Fibroblast of gingiva (primary cell): ENCODE measurements at regions not wholly inside any gene's neighbourhood (a gene's known extent, or its start where the extent isn't known, plus 50 kb on each side); places are given as distances from the start of the nearest gene placed in this dataset.
"Not testable (repeated sequence)": the region's sequence is repeated elsewhere in the genome, so short reads cannot be mapped to it uniquely, and the experiment has no call there.

ENCODE experiments used
- DNase-seq: peaks from one replicate; pipeline ENCODE4 v3.0.0-alpha.2; 2011; ENCODE audit warnings: low read depth

- no peak for DNase-seq
Measured at GRCh38 chr2:2739231-2739795, 408.2 kb upstream of the MYT1L start.

- no peak for DNase-seq
Measured at GRCh38 chr2:2738684-2739083, 407.6 kb upstream of the MYT1L start.

GRCh38 chr2:2738276-2738675 lies 407.2 kb upstream of the MYT1L start:
- DNase-seq = no peak

GRCh38 chr2:2735041-2735440 lies 404.0 kb upstream of the MYT1L start:
- no peak for DNase-seq

- no peak for DNase-seq
Measured at GRCh38 chr2:2734308-2734707, 403.2 kb upstream of the MYT1L start.

GRCh38 chr2:2733818-2734217 lies 402.7 kb upstream of the MYT1L start:
- DNase-seq = no peak

- DNase-seq = no peak
Measured at GRCh38 chr2:2732331-2733119, 401.4 kb upstream of the MYT1L start.

GRCh38 chr2:2731816-2732284 lies 400.8 kb upstream of the MYT1L start:
- DNase-seq = no peak

- no peak for DNase-seq
Measured at GRCh38 chr2:2731101-2731815, 400.2 kb upstream of the MYT1L start.

GRCh38 chr2:2730301-2730833 lies 399.3 kb upstream of the MYT1L start:
- no peak for DNase-seq

GRCh38 chr2:2729246-2729645 lies 398.2 kb upstream of the MYT1L start:
- DNase-seq = no peak

- DNase-seq = no peak
Measured at GRCh38 chr2:2728635-2729034, 397.6 kb upstream of the MYT1L start.

- DNase-seq = no peak
Measured at GRCh38 chr2:2727876-2728511, 396.9 kb upstream of the MYT1L start.

- no peak for DNase-seq
Measured at GRCh38 chr2:2726163-2726562, 395.1 kb upstream of the MYT1L start.

- DNase-seq = no peak
Measured at GRCh38 chr2:2723064-2723463, 392.0 kb upstream of the MYT1L start.

- DNase-seq = no peak
Measured at GRCh38 chr2:2721296-2721835, 390.3 kb upstream of the MYT1L start.

- DNase-seq = not testable (repeated sequence)
Measured at GRCh38 chr2:2720806-2721205, 389.7 kb upstream of the MYT1L start.

GRCh38 chr2:2720351-2720750 lies 389.3 kb upstream of the MYT1L start:
- DNase-seq = no peak

GRCh38 chr2:2719781-2720180 lies 388.7 kb upstream of the MYT1L start:
- DNase-seq = no peak

GRCh38 chr2:2719015-2719414 lies 387.9 kb upstream of the MYT1L start:
- no peak for DNase-seq

GRCh38 chr2:2717406-2717805 lies 386.3 kb upstream of the MYT1L start:
- no peak for DNase-seq

- no peak for DNase-seq
Measured at GRCh38 chr2:2716771-2717170, 385.7 kb upstream of the MYT1L start.
